HEK293 (cell line): ENCODE measurements at regions not wholly inside any gene's neighbourhood (a gene's known extent, or its start where the extent isn't known, plus 50 kb on each side); places are given as distances from the start of the nearest gene placed in this dataset.

Source experiments
- CTCF ChIA-PET: fragments of 350-600 bp; formaldehyde crosslinking; extraction: SDS; loops from one replicate; lab custom pipeline; 2021; ENCODE audit warnings: antibody characterized with exemption; lab: Yijun Ruan, JAX
- POLR2A ChIA-PET: fragments of 300-600 bp; formaldehyde crosslinking; extraction: SDS; loops from one replicate; lab custom pipeline; 2020; ENCODE audit warnings: antibody characterized with exemption, inconsistent platforms; lab: Yijun Ruan, JAX
- H3K27ac ChIP-seq: fragments of 200-500 bp; sonication (Bioruptor generic); 2 replicates; pipeline ENCODE4 v1.5.1; 2014; ENCODE audit warnings: low read depth, low read length, control low read depth, inconsistent platforms; ENCODE audit errors: extremely low read depth
- H3K36me3 ChIP-seq, 2 experiments: fragments of 200-500 bp in 1 of 2; sonication (Bioruptor generic) in 1 of 2; 1 replicate in 1 of 2; 2 replicates in 1 of 2; pipeline ENCODE4 v1.5.1; 2014 to 2017; ENCODE audit warnings: inconsistent platforms in 2 of 2, low read length in 2 of 2; ENCODE audit not compliant: control insufficient read depth in 2 of 2, insufficient read depth in 1 of 2
- H3K4me1 ChIP-seq: fragments of 200-500 bp; sonication (Bioruptor generic); 2 replicates; pipeline ENCODE4 v1.5.1; 2014; ENCODE audit warnings: mild to moderate bottlenecking, low read length, inconsistent platforms; ENCODE audit not compliant: control insufficient read depth, insufficient read depth
- H3K4me3 ChIP-seq: 2 replicates; pipeline ENCODE4 v1.5.1; 2011; ENCODE audit warnings: low read depth, mild to moderate bottlenecking, control low read depth, low read length, moderate library complexity
- H3K9me3 ChIP-seq: fragments of 200-500 bp; sonication (Bioruptor generic); 2 replicates; pipeline ENCODE4 v1.5.1; 2014; ENCODE audit warnings: low read depth, low read length, inconsistent platforms; ENCODE audit not compliant: control insufficient read depth, insufficient read depth
- GLI4 ChIP-seq: fragments of 450-650 bp; formaldehyde crosslinking; IDR thresholded peaks from 2 replicates; pipeline ENCODE4 v1.5.1; 2016; ENCODE audit warnings: missing biosample characterization, missing genetic modification characterization
- HOXC10 ChIP-seq: sonication (generic); formaldehyde crosslinking; IDR thresholded peaks from 2 replicates; pipeline ENCODE4 v1.8.1; 2023; ENCODE audit warnings: mild to moderate bottlenecking, missing genetic modification reagents
- KLF8 ChIP-seq: fragments of 450-650 bp; formaldehyde crosslinking; IDR thresholded peaks from 2 replicates; pipeline ENCODE4 v1.5.1; 2016; ENCODE audit warnings: missing biosample characterization, missing genetic modification characterization
- OSR2 ChIP-seq: fragments of 450-650 bp; formaldehyde crosslinking; IDR thresholded peaks from 2 replicates; pipeline ENCODE4 v1.5.1; 2016; ENCODE audit warnings: missing biosample characterization, missing genetic modification characterization
- SCRT1 ChIP-seq: fragments of 450-650 bp; formaldehyde crosslinking; IDR thresholded peaks from 2 replicates; pipeline ENCODE4 v1.5.1; 2016; ENCODE audit warnings: missing biosample characterization, missing genetic modification characterization, borderline replicate concordance
- SCRT2 ChIP-seq: fragments of 450-650 bp; formaldehyde crosslinking; IDR thresholded peaks from 2 replicates; pipeline ENCODE4 v1.5.1; 2016; ENCODE audit warnings: missing biosample characterization, missing genetic modification characterization
- TSHZ1 ChIP-seq: fragments of 450-650 bp; formaldehyde crosslinking; IDR thresholded peaks from 2 replicates; pipeline ENCODE4 v1.5.1; 2016; ENCODE audit warnings: missing biosample characterization, missing genetic modification characterization, borderline replicate concordance
- ZBTB17 ChIP-seq: fragments of 450-650 bp; formaldehyde crosslinking; IDR thresholded peaks from 2 replicates; pipeline ENCODE4 v1.5.1; 2016; ENCODE audit warnings: missing biosample characterization, missing genetic modification characterization
- ZFP3 ChIP-seq: fragments of 450-650 bp; formaldehyde crosslinking; IDR thresholded peaks from 2 replicates; pipeline ENCODE4 v1.5.1; 2016; ENCODE audit warnings: low read depth, missing biosample characterization, missing genetic modification characterization
- ZFP69B ChIP-seq: fragments of 450-650 bp; formaldehyde crosslinking; IDR thresholded peaks from 2 replicates; pipeline ENCODE4 v1.5.1; 2016; ENCODE audit warnings: missing biosample characterization, missing genetic modification characterization
- ZNF114 ChIP-seq: fragments of 450-650 bp; formaldehyde crosslinking; IDR thresholded peaks from 2 replicates; pipeline ENCODE4 v1.5.0; 2017; ENCODE audit warnings: missing biosample characterization, missing genetic modification characterization
- ZNF121 ChIP-seq: fragments of 450-650 bp; formaldehyde crosslinking; IDR thresholded peaks from 2 replicates; pipeline ENCODE4 v1.5.1; 2016; ENCODE audit warnings: missing biosample characterization, missing genetic modification characterization
- ZNF132 ChIP-seq: fragments of 450-650 bp; formaldehyde crosslinking; IDR thresholded peaks from 2 replicates; pipeline ENCODE4 v1.5.1; 2017; ENCODE audit warnings: missing biosample characterization, missing genetic modification characterization, borderline replicate concordance
- ZNF155 ChIP-seq: fragments of 450-650 bp; formaldehyde crosslinking; IDR thresholded peaks from 2 replicates; pipeline ENCODE4 v1.5.1; 2016; ENCODE audit warnings: missing biosample characterization, missing genetic modification characterization
- ZNF2 ChIP-seq: fragments of 450-650 bp; formaldehyde crosslinking; IDR thresholded peaks from 2 replicates; pipeline ENCODE4 v1.5.1; 2016; ENCODE audit warnings: missing biosample characterization, missing genetic modification characterization
- ZNF202 ChIP-seq: fragments of 450-650 bp; formaldehyde crosslinking; IDR thresholded peaks from 2 replicates; pipeline ENCODE4 v1.5.1; 2016; ENCODE audit warnings: missing biosample characterization, missing genetic modification characterization, borderline replicate concordance
- ZNF24 ChIP-seq: fragments of 450-650 bp; formaldehyde crosslinking; IDR thresholded peaks from 2 replicates; pipeline ENCODE4 v1.5.1; 2016; ENCODE audit warnings: missing biosample characterization, missing genetic modification characterization
- ZNF324 ChIP-seq: fragments of 450-650 bp; formaldehyde crosslinking; IDR thresholded peaks from 2 replicates; pipeline ENCODE4 v1.5.1; 2016; ENCODE audit warnings: missing biosample characterization, missing genetic modification characterization
- ZNF366 ChIP-seq: fragments of 450-650 bp; formaldehyde crosslinking; conservative IDR thresholded peaks from 2 replicates; pipeline ENCODE4 v1.5.1; 2016; ENCODE audit warnings: missing biosample characterization, missing genetic modification characterization
- ZNF404 ChIP-seq: fragments of 450-650 bp; formaldehyde crosslinking; IDR thresholded peaks from 2 replicates; pipeline ENCODE4 v1.5.1; 2017; ENCODE audit warnings: missing biosample characterization, missing genetic modification characterization
- ZNF449 ChIP-seq: fragments of 450-650 bp; formaldehyde crosslinking; IDR thresholded peaks from 2 replicates; pipeline ENCODE4 v1.5.1; 2017; ENCODE audit warnings: missing biosample characterization, mild to moderate bottlenecking, missing genetic modification characterization, moderate library complexity
- ZNF518A ChIP-seq: fragments of 450-650 bp; formaldehyde crosslinking; conservative IDR thresholded peaks from 2 replicates; pipeline ENCODE4 v1.5.1; 2016; ENCODE audit warnings: low read depth, missing biosample characterization, missing genetic modification characterization
- ZNF521 ChIP-seq: fragments of 450-650 bp; formaldehyde crosslinking; IDR thresholded peaks from 2 replicates; pipeline ENCODE4 v1.5.1; 2017; ENCODE audit warnings: missing biosample characterization, mild to moderate bottlenecking, missing genetic modification characterization
- ZNF645 ChIP-seq: fragments of 450-650 bp; formaldehyde crosslinking; IDR thresholded peaks from 2 replicates; pipeline ENCODE4; 2016; ENCODE audit warnings: missing biosample characterization, missing genetic modification characterization
- ZNF747 ChIP-seq: fragments of 450-650 bp; formaldehyde crosslinking; IDR thresholded peaks from 2 replicates; pipeline ENCODE4 v1.5.1; 2016; ENCODE audit warnings: missing biosample characterization, missing genetic modification characterization
- ZSCAN4 ChIP-seq: fragments of 450-650 bp; formaldehyde crosslinking; IDR thresholded peaks from 2 replicates; pipeline ENCODE4 v1.5.1; 2017; ENCODE audit warnings: missing biosample characterization, missing genetic modification characterization

GRCh38 chr4:151481813-151482212, 72.8 kb downstream of the FHIP1A start (continued):
- TF ChIP-seq ZNF645 (tag by site-specific recombination) (no peak), ZSCAN4 (tag by site-specific recombination) (no peak), ZNF404 (no peak), ZNF518A (tag by site-specific recombination) (no peak), ZBTB17 (no peak), ZNF202 (tag by site-specific recombination) (no peak), ZNF24 (tag by site-specific recombination) (no peak), TSHZ1 (tag by site-specific recombination) (no peak), ZNF449 (tag by site-specific recombination) (no peak), ZNF155 (tag by site-specific recombination) (no peak), OSR2 (tag by site-specific recombination) (no peak)

GRCh38 chr4:151484396-151485102, 75.6 kb downstream of the FHIP1A start:
- Histone ChIP-seq H3K9me3 (no peaks in the 10 kb centered on the region), H3K27ac (no peak overlapping the region), H3K36me3 (no peaks in the 10 kb centered on the region), H3K4me3 (no peak overlapping the region), H3K4me1 (no peaks in the 10 kb centered on the region)
- ChIA-PET CTCF (interaction anchor here (1.0 kb wide), 1 partner anchor 14 kb away, joined by 3 read pairs; no protein-coding TSS in a partner anchor), POLR2A (no interaction called here)
- no peak for TF ChIP-seq ZFP69B
- TF ChIP-seq ZFP3 (tag by site-specific recombination), result no peak
- TF ChIP-seq SCRT2, result no peak
- no peak for TF ChIP-seq KLF8
- TF ChIP-seq HOXC10, result no peak
- no peak for TF ChIP-seq GLI4 (tag by site-specific recombination)
- no peak for TF ChIP-seq ZNF324
- no peak for TF ChIP-seq ZNF2 (tag by site-specific recombination)
- TF ChIP-seq ZNF747 (tag by site-specific recombination), result no peak
- no peak for TF ChIP-seq ZNF521 (tag by site-specific recombination)
- no peak for TF ChIP-seq ZNF121 (tag by site-specific recombination)
- no peak for TF ChIP-seq ZNF114 (tag by site-specific recombination)
- TF ChIP-seq SCRT1 (tag by site-specific recombination), result no peak
- no peak for TF ChIP-seq ZNF132 (tag by site-specific recombination)
- TF ChIP-seq ZNF366 (tag by site-specific recombination), result no peak
